ENCODE measurements at regions not wholly inside any gene's neighbourhood (a gene's known extent, or its start where the extent isn't known, plus 50 kb on each side); places are given as distances from the start of the nearest gene placed in this dataset.

GRCh38 chr11:80584661-80585060 is 1143.8 kb upstream of the TENM4 start:
- TF ChIP-seq, protein P1, sequence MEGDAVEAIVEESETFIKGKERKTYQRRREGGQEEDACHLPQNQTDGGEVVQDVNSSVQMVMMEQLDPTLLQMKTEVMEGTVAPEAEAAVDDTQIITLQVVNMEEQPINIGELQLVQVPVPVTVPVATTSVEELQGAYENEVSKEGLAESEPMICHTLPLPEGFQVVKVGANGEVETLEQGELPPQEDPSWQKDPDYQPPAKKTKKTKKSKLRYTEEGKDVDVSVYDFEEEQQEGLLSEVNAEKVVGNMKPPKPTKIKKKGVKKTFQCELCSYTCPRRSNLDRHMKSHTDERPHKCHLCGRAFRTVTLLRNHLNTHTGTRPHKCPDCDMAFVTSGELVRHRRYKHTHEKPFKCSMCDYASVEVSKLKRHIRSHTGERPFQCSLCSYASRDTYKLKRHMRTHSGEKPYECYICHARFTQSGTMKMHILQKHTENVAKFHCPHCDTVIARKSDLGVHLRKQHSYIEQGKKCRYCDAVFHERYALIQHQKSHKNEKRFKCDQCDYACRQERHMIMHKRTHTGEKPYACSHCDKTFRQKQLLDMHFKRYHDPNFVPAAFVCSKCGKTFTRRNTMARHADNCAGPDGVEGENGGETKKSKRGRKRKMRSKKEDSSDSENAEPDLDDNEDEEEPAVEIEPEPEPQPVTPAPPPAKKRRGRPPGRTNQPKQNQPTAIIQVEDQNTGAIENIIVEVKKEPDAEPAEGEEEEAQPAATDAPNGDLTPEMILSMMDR (IDR thresholded peaks at IDR 0.05 in 4 of 5, conservative IDR thresholded peaks at IDR 0.05 in 1 of 5) = no peak
- TF ChIP-seq POLR2A (IDR thresholded peaks at IDR 0.05) = no peak

Data from gastrocnemius medialis (tissue), 4 donors.